Lung microvascular endothelial cell (primary cell): ENCODE measurements at regions not wholly inside any gene's neighbourhood (a gene's known extent, or its start where the extent isn't known, plus 50 kb on each side); places are given as distances from the start of the nearest gene placed in this dataset.
"Not testable (repeated sequence)": the region's sequence is repeated elsewhere in the genome, so short reads cannot be mapped to it uniquely, and the experiment has no call there.

Experiments used
- DNase-seq, 2 donors: peaks; one replicate each; pipeline versions ENCODE4 v3.0.0 to v3.0.0-alpha.2; 2010; ENCODE audit warnings: low read depth in 2 of 2

- no peak for DNase-seq
Observed at GRCh38 chr5:15338546-15338945, 161.4 kb upstream of the FBXL7 start.

- DNase-seq, result no peak
Observed at GRCh38 chr5:15334551-15335266, 165.3 kb upstream of the FBXL7 start.

GRCh38 chr5:15333091-15333490 is 166.9 kb upstream of the FBXL7 start:
- no peak for DNase-seq

GRCh38 chr5:15326932-15327331 is 173.0 kb upstream of the FBXL7 start:
- DNase-seq, result no peak

GRCh38 chr5:15326471-15326870 is 173.5 kb upstream of the FBXL7 start:
- no peak for DNase-seq

GRCh38 chr5:15322421-15322820 is 177.6 kb upstream of the FBXL7 start:
- DNase-seq, result no peak

- DNase-seq, result no peak
Observed at GRCh38 chr5:15321776-15322175, 178.2 kb upstream of the FBXL7 start.

GRCh38 chr5:15320871-15321270 is 179.1 kb upstream of the FBXL7 start:
- DNase-seq, result no peak

- DNase-seq, result no peak
Observed at GRCh38 chr5:15304914-15305834, 194.8 kb upstream of the FBXL7 start.

- no peak for DNase-seq
Observed at GRCh38 chr5:15304066-15304731, 195.8 kb upstream of the FBXL7 start.

- DNase-seq, result no peak
Observed at GRCh38 chr5:15300141-15300540, 199.8 kb upstream of the FBXL7 start.

- DNase-seq, result peak; percentile 7 to 66
Observed at GRCh38 chr5:15290953-15291352, 209.0 kb upstream of the FBXL7 start.

GRCh38 chr5:15286650-15287049 is 213.3 kb upstream of the FBXL7 start:
- peak in 1 of 2 donors; percentile 72 for DNase-seq

GRCh38 chr5:15285901-15286583 is 213.9 kb upstream of the FBXL7 start:
- peak; percentile 69 to 82 for DNase-seq

GRCh38 chr5:15284706-15285105 is 215.3 kb upstream of the FBXL7 start:
- DNase-seq, result no peak

GRCh38 chr5:15283076-15283475 is 216.9 kb upstream of the FBXL7 start:
- DNase-seq, result no peak

GRCh38 chr5:15282611-15283010 is 217.4 kb upstream of the FBXL7 start:
- DNase-seq, result no peak

GRCh38 chr5:15271596-15271995 is 228.4 kb upstream of the FBXL7 start:
- not testable (repeated sequence) for DNase-seq

GRCh38 chr5:15267966-15268365 is 232.0 kb upstream of the FBXL7 start:
- no peak for DNase-seq

GRCh38 chr5:15266841-15267240 is 233.1 kb upstream of the FBXL7 start:
- DNase-seq, result no peak

- no peak for DNase-seq
Observed at GRCh38 chr5:15266229-15266628, 233.8 kb upstream of the FBXL7 start.

- no peak for DNase-seq
Observed at GRCh38 chr5:15263942-15264341, 236.0 kb upstream of the FBXL7 start.
